Right lobe of liver (tissue), 6 donors: ENCODE measurements at regions not wholly inside any gene's neighbourhood (a gene's known extent, or its start where the extent isn't known, plus 50 kb on each side); places are given as distances from the start of the nearest gene placed in this dataset.
A peak's percentile ranks its signal among the peaks of the same experiment; 100 is the strongest.

Source experiments
- ATAC-seq, 4 donors: fragments of 200-7000 bp; cut with Tn5 transposase; one replicate each; pipeline ENCODE4 v1.9.1; 2020; ENCODE audit warnings: mild to moderate bottlenecking in 4 of 4, moderate library complexity in 4 of 4
- DNase-seq, 3 donors: peaks; one replicate each; pipeline ENCODE4 v3.0.0-alpha.2; 2020
- H3K27ac ChIP-seq, 3 donors: fragments of 200-600 bp; one replicate each; pipeline ENCODE4 v1.8.0; 2022
- H3K27me3 ChIP-seq, 2 donors: fragments of 200-600 bp; one replicate each; pipeline ENCODE4 v1.8.0; 2022
- H3K36me3 ChIP-seq, 4 donors: fragments of 200-600 bp; sonication (generic) in 1 of 4; one replicate each; pipeline versions ENCODE4 v1.5.1 to v1.8.0; 2017 to 2022; ENCODE audit warnings: control low read depth in 1 of 4
- H3K4me1 ChIP-seq, 4 donors: fragments of 200-600 bp; sonication (generic) in 1 of 4; one replicate each; pipeline versions ENCODE4 v1.5.1 to v1.8.0; 2017 to 2022; ENCODE audit warnings: control low read depth in 1 of 4
- H3K4me3 ChIP-seq, 3 donors: fragments of 200-600 bp; one replicate each; pipeline ENCODE4 v1.8.0; 2022
- H3K9me3 ChIP-seq, 4 donors: fragments of 200-600 bp; sonication (generic) in 1 of 4; one replicate each; pipeline versions ENCODE4 v1.5.1 to v1.8.0; 2017 to 2022; ENCODE audit warnings: control low read depth in 1 of 4
- CTCF ChIP-seq, 4 donors: fragments of 200-600 bp in 3 of 4; fragments of 450-650 bp in 1 of 4; IDR thresholded peaks; one replicate each; pipeline versions ENCODE4 v1.5.1 to v1.8.0; 2016 to 2022; ENCODE audit warnings: antibody characterized with exemption in 4 of 4, mild to moderate bottlenecking in 2 of 4
- POLR2A ChIP-seq: fragments of 450-650 bp; IDR thresholded peaks from one replicate; pipeline ENCODE4 v1.6.1; 2017; ENCODE audit warnings: antibody characterized with exemption, mild to moderate bottlenecking
- WGBS: methylation state at CpG from one replicate; pipeline ENCODE4 v1.1.6; 2018; ENCODE audit warnings: low coverage, low lambda C conversion rate; ENCODE audit not compliant: insufficient coverage; ENCODE audit errors: missing lambda C conversion rate; 5-methylcytosine and 5-hydroxymethylcytosine counted together
- intact Hi-C, 2 donors: fragments of 100-400 bp; cut with DNase I; formaldehyde crosslinking; loops; one replicate each; pipeline versions ENCODE4 v1.11.2 to v1.14.1; 2022
- donor health status: DM: no; HTN: yes; CAD: no.
- donor health status: DM: no; HTN: no; CAD: no.
- donor health status: DM: no; HTN: no; CAD: no.
- donor health status: DM: no; HTN: yes; CAD: no.
- donor health status: DM: no; HTN: yes; CAD: no.

DNA sequence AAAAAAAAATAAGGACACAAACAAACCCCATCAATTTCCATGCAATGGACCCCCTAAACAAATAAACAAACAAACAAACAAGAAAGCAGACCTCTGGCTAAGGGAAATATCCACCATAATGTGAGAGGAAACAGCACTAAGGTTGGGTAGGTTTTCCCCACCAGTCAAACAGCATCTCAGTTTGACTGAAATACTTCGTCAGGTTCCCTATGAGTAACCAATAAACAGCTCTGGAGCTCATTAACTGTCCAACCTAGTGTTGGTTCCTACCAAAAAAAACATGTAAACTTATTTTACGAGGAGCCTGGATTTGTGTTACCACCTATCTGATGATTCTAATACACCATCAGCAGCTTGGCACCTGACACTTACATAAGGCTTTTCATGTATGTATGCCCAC, 198.5 kb upstream of the TARS1 start:
- Histone ChIP-seq H3K4me1 (peaks cover 0 to 53% (median 17%) of the 10 kb centered on the region in 4 donors), H3K36me3 (no peaks in the 10 kb centered on the region), H3K27me3 (no peaks in the 10 kb centered on the region), H3K27ac (no peak overlapping the region), H3K4me3 (no peak overlapping the region), H3K9me3 (no peaks in the 10 kb centered on the region)
- intact Hi-C loops, result no loop called here
- DNase-seq, result no peak
- no peak for TF ChIP-seq CTCF (IDR thresholded peaks at IDR 0.05)
- TF ChIP-seq POLR2A, result no peak
- ATAC-seq, result no peak
- 92% methylated on average over 2 of the region's 2 CpGs for WGBS

GRCh38 chr5:33244441-33245150, 196.2 kb upstream of the TARS1 start:
- H3K36me3 ChIP-seq, result no peaks in the 10 kb centered on the region
- no peak overlapping the region for H3K27ac ChIP-seq
- H3K27me3 ChIP-seq, result no peaks in the 10 kb centered on the region
- H3K4me1 ChIP-seq, result peaks cover 0 to 31% (median 8%) of the 10 kb centered on the region in 4 donors
- no peak overlapping the region for H3K4me3 ChIP-seq
- 81% methylated on average over 4 of the region's 4 CpGs for WGBS
- H3K9me3 ChIP-seq, result no peaks in the 10 kb centered on the region
- no peak for ATAC-seq
- TF ChIP-seq CTCF (IDR thresholded peaks at IDR 0.05) (no peak), POLR2A (no peak)
- no peak for DNase-seq
- intact Hi-C loops, result no loop called here

DNA sequence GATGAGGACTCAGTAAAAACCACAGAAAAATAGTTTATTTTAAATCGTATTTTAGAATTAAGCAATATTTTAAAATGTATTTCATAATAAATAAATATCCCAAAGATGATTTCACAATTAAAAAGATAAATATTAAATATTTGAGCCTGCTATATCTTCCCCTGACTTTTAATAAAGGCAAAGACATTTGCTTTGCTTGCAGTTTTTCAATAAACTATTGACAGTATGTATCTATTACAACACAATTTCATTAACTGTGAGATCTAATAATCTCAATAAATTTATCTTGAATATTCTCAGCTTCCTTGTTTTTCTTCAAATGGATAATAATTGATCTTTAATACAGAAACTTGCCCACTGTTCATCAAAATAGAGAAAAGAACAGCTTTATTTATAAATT, 186.2 kb upstream of the TARS1 start:
- ATAC-seq (no peak), DNase-seq (no peak)
- TF ChIP-seq CTCF (IDR thresholded peaks at IDR 0.05), result no peak
- no peak for TF ChIP-seq POLR2A
- Histone ChIP-seq H3K4me3 (no peak overlapping the region), H3K9me3 (no peaks in the 10 kb centered on the region), H3K27me3 (no peaks in the 10 kb centered on the region), H3K4me1 (no peaks in the 10 kb centered on the region), H3K36me3 (no peaks in the 10 kb centered on the region), H3K27ac (no peak overlapping the region)
- intact Hi-C loops, result no loop called here
- WGBS, result 22% methylated on average over 1 of the region's 1 CpG

DNA sequence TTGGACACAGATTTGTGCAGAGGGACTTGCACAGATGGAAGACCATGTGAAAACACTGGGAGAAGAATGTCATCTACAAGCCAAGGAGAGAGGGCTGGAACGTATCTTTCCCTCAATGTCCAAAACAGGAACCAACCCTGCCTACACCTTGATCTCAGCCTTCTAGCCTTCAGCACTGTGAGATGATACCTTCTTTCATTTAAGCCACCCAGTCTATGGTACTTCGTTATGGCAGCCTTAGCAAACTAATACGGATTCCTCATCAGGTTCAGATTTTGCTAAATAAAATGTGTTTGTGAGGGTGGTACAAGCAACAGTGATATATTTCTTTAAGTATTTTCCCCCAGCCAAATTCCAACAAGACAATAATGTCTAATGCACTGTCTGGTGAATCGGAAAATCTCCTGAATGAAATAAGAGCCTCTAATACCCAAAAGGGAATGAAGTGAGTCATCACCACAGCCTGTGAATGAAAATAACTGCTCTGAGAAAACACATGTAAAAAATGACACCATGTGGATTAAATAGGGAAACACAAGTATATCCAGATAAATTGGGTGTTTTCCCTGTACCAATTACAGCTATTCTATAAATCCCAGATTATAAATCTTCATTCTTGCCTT, 182.8 kb upstream of the TARS1 start:
- ATAC-seq, result peak; percentile 42 to 89 (median 69)

More for the DNA sequence above, 182.8 kb upstream of the TARS1 start:
- Histone ChIP-seq H3K27ac (no peak overlapping the region), H3K27me3 (no peaks in the 10 kb centered on the region), H3K4me1 (no peaks in the 10 kb centered on the region), H3K4me3 (no peak overlapping the region), H3K36me3 (no peaks in the 10 kb centered on the region), H3K9me3 (no peaks in the 10 kb centered on the region)
- WGBS, result 79% methylated on average over 4 of the region's 4 CpGs
- TF ChIP-seq POLR2A (no peak), CTCF (IDR thresholded peaks at IDR 0.05) (peak in 2 of 4 donors; percentile 25 to 35)
- DNase-seq, result no peak
- intact Hi-C loops, result no loop called here
